Naive thymus-derived CD8-positive, alpha-beta T cell (primary cell): ENCODE measurements at regions not wholly inside any gene's neighbourhood (a gene's known extent, or its start where the extent isn't known, plus 50 kb on each side); places are given as distances from the start of the nearest gene placed in this dataset.

Experiments used
- ATAC-seq, 2 donors: fragments of 150-1000 bp; cut with Tn5 transposase in 1 of 2; sonication (Bioruptor Pico), chemical (Tn5 transposase) in 1 of 2; 1 replicate in 1 of 2; 2 replicates in 1 of 2; pipeline ENCODE4 v1.10.0; 2021; ENCODE audit warnings: mild to moderate bottlenecking in 2 of 2, moderate library complexity in 2 of 2
- POLR2A ChIA-PET: fragments of 350-600 bp; sonication (Branson Sonifier 250); formaldehyde crosslinking; loops from one replicate; lab custom pipeline; 2021; ENCODE audit warnings: antibody characterized with exemption; lab: Charles Lee
- DNase-seq, 10 donors: peaks; one replicate each; pipeline versions ENCODE4 v3.0.0 to v3.0.0-alpha.2; 2020 to 2022
- H3K27ac Mint-ChIP-seq, 10 donors: one replicate each; pipeline ENCODE4 v1.8.0; 2020 to 2022; ENCODE audit warnings: mild to moderate bottlenecking in 10 of 10, mixed read lengths in 10 of 10, moderate library complexity in 4 of 10, inconsistent platforms in 1 of 10
- H3K27me3 Mint-ChIP-seq, 5 donors: one replicate each; pipeline ENCODE4 v1.8.0; 2021 to 2022; ENCODE audit warnings: mixed read lengths in 5 of 5
- H3K36me3 Mint-ChIP-seq, 3 donors: one replicate each; pipeline ENCODE4 v1.8.0; 2020 to 2022; ENCODE audit warnings: mixed read lengths in 3 of 3, mild to moderate bottlenecking in 2 of 3, inconsistent platforms in 1 of 3
- H3K4me1 Mint-ChIP-seq, 4 donors: one replicate each; pipeline ENCODE4 v1.8.0; 2021 to 2022; ENCODE audit warnings: mixed read lengths in 4 of 4
- H3K4me3 Mint-ChIP-seq, 10 donors: one replicate each; pipeline ENCODE4 v1.8.0; 2020 to 2022; ENCODE audit warnings: mild to moderate bottlenecking in 10 of 10, mixed read lengths in 10 of 10, moderate library complexity in 6 of 10, inconsistent platforms in 1 of 10
- H3K9me3 Mint-ChIP-seq, 9 donors: one replicate each; pipeline ENCODE4 v1.8.0; 2020 to 2022; ENCODE audit warnings: mixed read lengths in 9 of 9, mild to moderate bottlenecking in 3 of 9, inconsistent platforms in 1 of 9, moderate library complexity in 1 of 9

- DNase-seq (no peak), ATAC-seq (no peak)
- H3K9me3 Mint-ChIP-seq: no peaks in the 10 kb centered on the region
- no peaks in the 10 kb centered on the region for H3K36me3 Mint-ChIP-seq
- H3K27ac Mint-ChIP-seq: no peak overlapping the region
- peaks cover 0 to 16% (median 4%) of the 10 kb centered on the region in 4 donors for H3K4me1 Mint-ChIP-seq
- no peak overlapping the region for H3K4me3 Mint-ChIP-seq
- POLR2A ChIA-PET: no interaction called here
- peaks cover 0 to under 1% (median 0%) of the 10 kb centered on the region in 5 donors for H3K27me3 Mint-ChIP-seq
These were observed 113.4 kb upstream of the HMHB1 start for GRCh38 chr5:143698574-143698973.

DNA sequence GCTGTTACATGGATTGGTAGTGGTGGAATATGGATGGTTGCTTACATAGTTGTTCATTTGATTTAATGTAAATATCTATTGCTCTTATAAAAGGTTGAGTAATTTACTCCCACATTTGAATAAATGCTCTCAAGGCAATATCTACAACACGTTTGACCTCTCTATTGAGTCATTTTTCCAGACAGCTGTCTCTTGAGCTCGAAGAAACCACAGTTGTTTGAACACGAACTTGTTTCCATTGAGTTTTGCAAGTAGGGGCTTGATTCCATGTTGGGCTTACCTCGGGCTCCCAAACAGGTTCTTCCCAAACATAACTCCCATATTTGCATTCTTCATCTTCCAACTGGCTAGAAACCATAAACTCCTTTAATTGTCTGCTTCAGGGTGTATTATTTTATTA lies 115.0 kb upstream of the HMHB1 start:
- POLR2A ChIA-PET: no interaction called here
- H3K36me3 Mint-ChIP-seq: no peaks in the 10 kb centered on the region
- no peaks in the 10 kb centered on the region for H3K9me3 Mint-ChIP-seq

GRCh38 chr5:143695941-143696340 lies 116.0 kb upstream of the HMHB1 start:
- Mint-ChIP-seq H3K9me3 (peaks cover 0 to 5% (median 0%) of the 10 kb centered on the region in 9 donors), H3K4me1 (peaks cover 0 to 22% (median 4%) of the 10 kb centered on the region in 4 donors), H3K36me3 (no peaks in the 10 kb centered on the region), H3K4me3 (no peak overlapping the region), H3K27ac (no peak overlapping the region), H3K27me3 (peaks cover 0 to 3% (median 0%) of the 10 kb centered on the region in 5 donors)
- ATAC-seq: no peak
- POLR2A ChIA-PET: no interaction called here
- DNase-seq: no peak

More for the DNA sequence above, 115.0 kb upstream of the HMHB1 start:
- DNase-seq (no peak), ATAC-seq (no peak)
- H3K4me1 Mint-ChIP-seq: peaks cover 0 to 22% (median 4%) of the 10 kb centered on the region in 4 donors
- H3K27ac Mint-ChIP-seq: no peak overlapping the region
- no peak overlapping the region for H3K4me3 Mint-ChIP-seq
- H3K27me3 Mint-ChIP-seq: peaks cover 0 to 3% (median 0%) of the 10 kb centered on the region in 5 donors

DNA sequence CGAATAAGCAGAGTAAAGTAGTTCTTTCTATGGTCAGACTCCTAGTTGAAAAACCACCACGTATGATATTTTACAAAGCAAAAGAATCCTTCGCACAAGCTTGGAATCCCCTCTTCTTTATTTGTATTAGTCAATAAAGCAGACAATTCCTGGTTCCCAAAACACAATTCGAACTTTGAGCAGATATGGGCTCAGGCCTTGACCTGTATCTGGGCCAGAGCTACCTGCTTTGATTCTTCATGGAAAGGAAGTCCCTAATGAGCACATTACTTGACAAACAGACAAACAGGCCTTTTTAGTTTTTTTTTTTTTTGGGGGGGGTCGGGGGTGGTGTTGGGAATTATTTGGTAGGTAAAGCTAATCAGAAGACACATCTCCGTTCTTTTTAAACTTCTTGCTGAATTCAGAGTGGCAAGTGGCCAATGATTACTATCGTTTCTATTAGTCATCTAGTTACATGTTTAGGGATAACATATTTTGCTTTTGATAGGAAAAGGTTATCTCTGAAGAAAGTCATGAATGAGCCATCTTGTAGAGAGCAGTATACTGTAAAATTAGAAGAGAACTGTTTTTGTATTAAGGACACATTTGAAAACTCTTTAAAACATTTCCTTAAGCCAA lies 116.6 kb upstream of the HMHB1 start:
- POLR2A ChIA-PET: no interaction called here
- H3K36me3 Mint-ChIP-seq: peaks cover 0 to 5% (median 0%) of the 10 kb centered on the region in 3 donors
- peaks cover under 1 to 11% (median 5%) of the 10 kb centered on the region in 9 donors for H3K9me3 Mint-ChIP-seq
- no peak overlapping the region for H3K27ac Mint-ChIP-seq
- ATAC-seq (no peak), DNase-seq (no peak)
- no peak overlapping the region for H3K4me3 Mint-ChIP-seq
- peaks cover 0 to 22% (median 4%) of the 10 kb centered on the region in 4 donors for H3K4me1 Mint-ChIP-seq
- H3K27me3 Mint-ChIP-seq: peaks cover 0 to 3% (median 0%) of the 10 kb centered on the region in 5 donors

- no peak for ATAC-seq
- no peak overlapping the region for H3K4me3 Mint-ChIP-seq
- DNase-seq: no peak
- peaks cover 0 to 3% (median 0%) of the 10 kb centered on the region in 5 donors for H3K27me3 Mint-ChIP-seq
- peak overlapping the region in 3 of 10 donors; percentile 34 to 85 (median 74) for H3K27ac Mint-ChIP-seq
- H3K9me3 Mint-ChIP-seq: peaks cover 7 to 21% (median 13%) of the 10 kb centered on the region in 9 donors
- peaks cover 0 to 22% (median 4%) of the 10 kb centered on the region in 4 donors for H3K4me1 Mint-ChIP-seq
- POLR2A ChIA-PET: no interaction called here
- H3K36me3 Mint-ChIP-seq: peaks cover 0 to 15% (median 7%) of the 10 kb centered on the region in 3 donors
These were observed 117.6 kb upstream of the HMHB1 start for GRCh38 chr5:143694357-143694756.

- ATAC-seq (no peak), DNase-seq (peak in 1 of 10 donors; percentile 44)
- Mint-ChIP-seq H3K36me3 (peaks cover 0 to 16% (median 9%) of the 10 kb centered on the region in 3 donors), H3K4me3 (peak overlapping the region in 1 of 10 donors; percentile 11), H3K27me3 (peaks cover 0 to 3% (median 0%) of the 10 kb centered on the region in 5 donors), H3K27ac (peak overlapping the region in 1 of 10 donors; percentile 74), H3K9me3 (peaks cover 7 to 26% (median 14%) of the 10 kb centered on the region in 9 donors), H3K4me1 (peaks cover 0 to 22% (median 4%) of the 10 kb centered on the region in 4 donors)
- POLR2A ChIA-PET: no interaction called here
These were observed 118.2 kb upstream of the HMHB1 start for GRCh38 chr5:143693651-143694252.

GRCh38 chr5:143692342-143692741 lies 119.6 kb upstream of the HMHB1 start:
- peaks cover 0 to 3% (median 0%) of the 10 kb centered on the region in 5 donors for H3K27me3 Mint-ChIP-seq
- H3K9me3 Mint-ChIP-seq: peaks cover 7 to 29% (median 17%) of the 10 kb centered on the region in 9 donors
- ATAC-seq (no peak), DNase-seq (no peak)
- H3K4me1 Mint-ChIP-seq: peaks cover 0 to 17% (median 4%) of the 10 kb centered on the region in 4 donors
- peaks cover 0 to 16% (median 9%) of the 10 kb centered on the region in 3 donors for H3K36me3 Mint-ChIP-seq
- H3K27ac Mint-ChIP-seq: no peak overlapping the region
- POLR2A ChIA-PET: no interaction called here
- no peak overlapping the region for H3K4me3 Mint-ChIP-seq

GRCh38 chr5:143691945-143692290 lies 120.0 kb upstream of the HMHB1 start:
- POLR2A ChIA-PET: no interaction called here
- no peak for ATAC-seq
- Mint-ChIP-seq H3K27ac (no peak overlapping the region), H3K4me1 (peaks cover 0 to 17% (median 4%) of the 10 kb centered on the region in 4 donors), H3K9me3 (peaks cover 7 to 29% (median 17%) of the 10 kb centered on the region in 9 donors), H3K36me3 (peaks cover 0 to 16% (median 9%) of the 10 kb centered on the region in 3 donors), H3K27me3 (peaks cover 0 to 3% (median 0%) of the 10 kb centered on the region in 5 donors), H3K4me3 (no peak overlapping the region)
- no peak for DNase-seq

DNA sequence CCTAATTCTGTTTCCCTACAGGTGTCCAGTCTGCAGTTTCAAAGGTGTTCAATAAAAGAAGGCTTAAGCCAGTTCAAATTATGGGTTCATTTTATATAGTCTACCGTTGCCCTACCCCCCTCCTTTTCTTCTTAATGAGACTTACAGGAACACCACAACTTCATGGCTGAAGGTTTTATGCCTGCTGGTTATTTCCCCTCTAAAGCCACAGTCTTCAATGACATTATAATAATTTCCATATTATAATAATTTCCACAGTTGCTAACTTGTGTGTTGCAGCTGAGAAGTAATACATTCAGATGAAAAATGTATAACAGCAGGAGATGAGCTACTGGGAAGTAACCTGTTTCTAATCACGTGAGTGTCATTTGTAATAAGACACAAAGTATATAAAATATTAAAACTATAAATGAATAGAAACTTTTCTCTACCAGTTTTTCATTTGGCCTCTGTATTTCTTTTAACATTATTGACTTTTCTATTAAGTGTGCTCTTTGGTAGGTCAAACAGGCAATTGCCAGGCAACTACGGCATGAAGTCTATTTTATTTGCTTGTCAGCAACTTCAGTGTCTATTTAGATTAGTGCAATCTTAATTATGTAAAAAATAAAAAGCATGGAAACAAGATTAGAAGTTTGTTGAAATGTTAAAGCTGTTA lies 120.5 kb upstream of the HMHB1 start:
- POLR2A ChIA-PET: no interaction called here

DNA sequence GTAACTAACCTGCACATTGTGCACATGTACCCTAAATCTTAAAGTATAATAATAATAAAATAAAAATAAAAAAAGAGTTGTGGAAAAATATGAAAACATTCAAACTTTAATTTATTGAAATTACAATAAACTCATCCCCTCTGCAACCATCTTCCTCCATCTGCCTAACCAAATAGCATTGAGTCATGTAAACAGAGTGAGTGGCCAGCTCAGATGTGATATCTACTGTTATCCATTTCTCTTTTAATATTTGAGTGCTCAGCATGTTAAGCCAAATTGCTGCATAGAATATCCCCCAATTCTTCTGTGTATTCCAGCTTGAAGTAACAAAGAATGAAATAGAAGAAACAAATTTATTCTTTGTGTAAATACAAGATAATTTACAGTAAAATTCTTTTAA lies 124.4 kb upstream of the HMHB1 start:
- H3K27me3 Mint-ChIP-seq: peaks cover 0 to 3% (median 0%) of the 10 kb centered on the region in 5 donors
- H3K9me3 Mint-ChIP-seq: peaks cover 10 to 29% (median 17%) of the 10 kb centered on the region in 9 donors
- no peak overlapping the region for H3K27ac Mint-ChIP-seq
- DNase-seq (no peak), ATAC-seq (no peak)
- peaks cover 0 to 16% (median 9%) of the 10 kb centered on the region in 3 donors for H3K36me3 Mint-ChIP-seq
- no peak overlapping the region for H3K4me3 Mint-ChIP-seq
- H3K4me1 Mint-ChIP-seq: peaks cover 0 to 2% (median 0%) of the 10 kb centered on the region in 4 donors
- POLR2A ChIA-PET: no interaction called here

More for the DNA sequence above, 120.5 kb upstream of the HMHB1 start:
- DNase-seq: no peak
- Mint-ChIP-seq H3K27me3 (peaks cover 0 to 3% (median 0%) of the 10 kb centered on the region in 5 donors), H3K4me1 (peaks cover 0 to 17% (median 4%) of the 10 kb centered on the region in 4 donors), H3K27ac (no peak overlapping the region), H3K4me3 (no peak overlapping the region), H3K36me3 (peaks cover 0 to 16% (median 9%) of the 10 kb centered on the region in 3 donors), H3K9me3 (peaks cover 7 to 29% (median 17%) of the 10 kb centered on the region in 9 donors)
- no peak for ATAC-seq

DNA sequence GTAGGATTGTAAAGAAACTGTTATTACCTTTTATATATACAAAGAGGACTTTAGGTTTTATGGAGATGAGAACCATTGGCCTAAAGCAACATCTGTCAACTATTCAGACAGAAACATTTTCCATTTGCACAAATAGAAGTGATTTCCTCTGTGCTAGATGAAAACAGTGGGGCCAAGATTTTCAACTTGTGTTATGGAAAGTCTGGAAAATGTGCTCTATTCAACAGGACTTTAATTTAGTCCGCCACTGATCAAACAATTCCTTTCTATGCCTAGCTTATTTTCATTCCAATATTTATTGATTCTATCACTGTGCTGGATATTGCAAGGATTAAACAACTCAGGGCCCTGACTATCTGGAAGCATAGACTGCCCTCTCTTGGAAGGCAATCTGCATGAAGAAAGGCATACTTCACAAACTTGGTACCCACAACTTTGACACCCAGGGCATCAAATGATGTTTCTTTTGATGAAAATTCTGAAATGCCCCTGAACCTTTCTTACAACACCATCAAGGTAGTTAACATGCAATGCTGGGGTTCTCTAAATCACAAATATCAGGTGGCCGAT lies 126.6 kb upstream of the HMHB1 start:
- Mint-ChIP-seq H3K4me3 (no peak overlapping the region), H3K4me1 (no peaks in the 10 kb centered on the region), H3K36me3 (peaks cover 0 to 11% (median 9%) of the 10 kb centered on the region in 3 donors), H3K27ac (no peak overlapping the region), H3K9me3 (peaks cover 9 to 25% (median 12%) of the 10 kb centered on the region in 9 donors), H3K27me3 (peaks cover 0 to 3% (median 0%) of the 10 kb centered on the region in 5 donors)
- no peak for ATAC-seq
- POLR2A ChIA-PET: interaction anchor here (0.7 kb wide), 1 partner anchor 432 kb away, joined by 4 read pairs; no protein-coding TSS in a partner anchor
- DNase-seq: no peak

DNA sequence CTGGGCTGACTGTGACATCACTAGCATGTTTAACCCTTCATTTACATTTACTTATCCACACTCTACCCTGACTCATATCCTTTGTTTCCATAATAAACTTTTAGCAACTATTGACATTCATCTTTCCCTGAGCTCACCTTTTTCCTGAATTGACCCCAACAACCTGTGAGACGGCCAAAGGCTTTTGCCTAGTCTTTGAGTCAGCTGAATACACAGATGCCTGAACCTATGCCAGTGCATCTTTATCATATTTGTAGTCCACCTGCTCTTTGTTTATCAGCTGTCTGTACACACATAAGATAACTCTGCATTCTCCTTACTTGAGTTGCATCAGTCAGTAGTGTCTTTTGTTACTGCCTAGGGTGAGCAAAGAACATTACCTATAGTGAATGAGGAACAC lies 128.5 kb upstream of the HMHB1 start:
- ATAC-seq (no peak), DNase-seq (no peak)
- POLR2A ChIA-PET: no interaction called here
- H3K9me3 Mint-ChIP-seq: peaks cover 0 to 6% (median 1%) of the 10 kb centered on the region in 9 donors
- peaks cover 0 to 4% (median 0%) of the 10 kb centered on the region in 5 donors for H3K27me3 Mint-ChIP-seq
- H3K36me3 Mint-ChIP-seq: no peaks in the 10 kb centered on the region
- no peaks in the 10 kb centered on the region for H3K4me1 Mint-ChIP-seq
- H3K27ac Mint-ChIP-seq: no peak overlapping the region
- no peak overlapping the region for H3K4me3 Mint-ChIP-seq
